Activated gamma-delta T cell treated with Interleukin-2 at 50 U/mL for 16 hours (primary cell): ENCODE measurements at regions not wholly inside any gene's neighbourhood (a gene's known extent, or its start where the extent isn't known, plus 50 kb on each side); places are given as distances from the start of the nearest gene placed in this dataset.

Experiments used
- DNase-seq: peaks from one replicate; pipeline ENCODE4 v3.0.0-alpha.2; 2020

DNA sequence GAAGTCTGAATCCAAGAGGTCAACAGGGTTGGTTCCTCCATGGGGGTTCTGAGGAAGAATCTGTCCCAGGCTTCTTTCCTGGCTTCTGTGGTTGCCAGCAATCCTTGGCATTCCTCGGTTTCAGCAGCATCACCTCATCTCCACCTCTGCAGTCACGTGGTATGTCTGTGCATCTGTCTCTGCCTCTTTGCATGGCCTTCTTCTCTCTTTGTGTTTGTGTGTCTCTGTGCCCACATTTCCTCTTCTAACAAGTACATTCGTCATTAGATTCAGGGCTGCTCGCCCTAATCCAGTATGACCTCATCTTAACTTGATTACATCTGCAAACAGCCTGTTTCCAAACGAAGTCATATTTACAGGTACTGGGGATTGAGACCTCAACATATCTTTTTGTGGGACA, 114.0 kb downstream of the BCOR start:
- no peak for DNase-seq

DNA sequence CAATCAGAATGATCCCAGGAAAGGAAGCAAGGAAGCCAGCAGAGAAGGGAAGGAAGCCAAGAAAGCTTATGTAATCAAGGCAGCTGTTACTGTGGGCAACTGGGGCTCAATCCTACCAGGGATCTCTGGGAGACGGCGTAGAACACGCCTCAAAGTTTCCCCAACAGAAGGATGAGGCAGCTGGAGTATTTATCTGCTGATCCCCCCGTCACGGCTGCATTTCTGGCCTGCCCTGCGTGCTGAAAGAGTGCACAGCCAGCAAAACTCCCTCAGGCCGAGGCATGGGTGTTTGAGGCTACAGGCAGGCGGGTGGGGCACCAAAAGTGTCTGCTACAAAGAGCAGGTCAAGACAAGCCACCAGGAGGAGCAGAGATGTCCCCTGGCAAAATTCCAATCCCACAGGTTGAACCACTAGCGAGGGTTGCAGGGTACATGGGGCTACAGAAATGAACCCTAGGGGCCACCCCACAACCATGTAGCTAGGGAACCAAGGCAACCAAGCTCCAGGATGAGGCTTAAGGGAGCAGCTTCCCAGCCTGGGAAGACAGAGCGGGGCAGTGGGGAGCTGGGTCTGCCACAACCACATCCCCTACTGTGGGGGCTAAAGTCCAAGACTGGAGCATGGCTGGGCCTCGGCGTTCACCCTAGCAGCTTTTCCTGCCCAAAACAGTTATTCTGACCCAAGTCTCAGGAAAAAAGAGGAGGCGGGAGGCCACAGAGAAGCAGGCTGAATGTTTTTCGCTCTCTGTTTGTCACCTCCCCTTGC, 113.4 kb downstream of the BCOR start:
- no peak for DNase-seq

DNA sequence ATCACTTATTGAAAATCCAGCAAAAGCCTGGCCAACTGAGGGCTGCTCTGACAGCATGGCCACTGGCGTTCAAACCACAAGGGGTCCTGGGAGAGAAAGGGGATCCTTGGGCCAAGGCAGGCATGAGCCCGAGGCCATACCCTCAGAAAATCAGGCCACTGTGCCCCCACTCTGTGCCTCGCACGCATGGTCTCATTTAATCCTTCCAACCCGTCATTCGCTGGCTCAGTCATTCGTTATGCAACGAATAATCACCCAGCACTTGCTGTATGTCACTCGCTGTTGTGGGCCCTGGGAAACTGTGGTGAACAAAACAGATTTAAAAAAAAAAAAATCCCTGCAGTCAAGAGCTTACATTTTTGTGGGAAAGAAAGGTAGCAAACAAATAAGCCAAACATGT, 112.7 kb downstream of the BCOR start:
- no peak for DNase-seq

DNA sequence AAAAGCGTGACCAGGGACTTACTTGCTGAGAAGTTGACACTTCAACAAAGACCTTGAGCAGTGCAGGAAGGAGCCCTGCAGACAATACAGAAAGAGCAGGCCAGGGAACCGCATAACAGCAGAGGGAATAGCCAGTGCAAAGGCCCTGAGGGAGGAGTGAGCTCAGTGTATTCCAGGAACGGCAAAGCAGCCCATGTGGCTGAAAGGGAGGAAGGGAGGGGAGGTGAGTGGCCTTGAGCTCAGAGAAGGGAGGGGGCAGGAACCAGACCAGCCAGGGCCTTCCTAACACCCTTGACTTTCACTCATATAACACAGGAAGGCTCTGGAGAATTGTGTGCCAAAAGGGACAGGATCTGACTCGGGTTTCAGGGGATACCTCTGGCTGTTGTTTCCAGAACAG, 112.2 kb downstream of the BCOR start:
- no peak for DNase-seq

DNA sequence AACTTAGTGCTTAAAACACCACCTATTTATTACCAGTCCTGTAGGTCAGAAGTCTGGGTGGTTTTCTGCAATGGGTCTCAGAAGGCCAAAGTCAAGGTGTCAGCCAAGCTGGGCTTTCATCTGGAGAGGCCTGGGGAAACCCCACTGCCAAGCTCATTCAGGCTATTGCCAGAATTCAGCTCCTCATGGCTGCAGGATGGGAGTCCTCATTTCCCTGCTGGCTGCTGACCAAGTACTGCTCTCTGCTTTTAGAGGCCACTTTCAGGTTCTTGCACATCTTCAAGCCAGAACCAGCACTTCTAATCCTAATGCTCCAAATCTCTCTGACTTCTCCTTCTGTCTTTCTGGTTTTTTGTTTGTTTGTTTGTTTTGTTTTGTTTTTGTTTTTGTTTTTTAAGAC, 109.3 kb downstream of the BCOR start:
- DNase-seq, result no peak

DNA sequence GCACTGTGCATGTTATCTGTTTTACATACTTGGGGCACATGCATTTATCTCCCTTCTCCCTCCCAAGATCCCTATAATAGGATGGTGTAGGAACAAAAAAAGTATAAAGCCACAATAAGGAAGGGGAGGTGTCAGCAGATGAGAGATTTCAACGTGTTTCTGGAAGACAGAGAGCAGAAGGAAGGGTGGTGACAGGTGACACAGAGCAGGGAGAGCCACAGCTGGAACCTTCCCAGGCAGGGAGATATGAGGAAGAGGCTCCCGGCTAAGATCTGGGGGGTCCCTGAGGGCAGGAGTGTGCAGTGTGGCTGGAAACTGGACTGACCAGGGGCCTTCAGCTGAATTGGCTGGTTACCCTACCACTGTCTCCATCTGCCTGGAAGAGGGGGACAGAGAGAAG, 107.4 kb downstream of the BCOR start:
- DNase-seq, result no peak

DNA sequence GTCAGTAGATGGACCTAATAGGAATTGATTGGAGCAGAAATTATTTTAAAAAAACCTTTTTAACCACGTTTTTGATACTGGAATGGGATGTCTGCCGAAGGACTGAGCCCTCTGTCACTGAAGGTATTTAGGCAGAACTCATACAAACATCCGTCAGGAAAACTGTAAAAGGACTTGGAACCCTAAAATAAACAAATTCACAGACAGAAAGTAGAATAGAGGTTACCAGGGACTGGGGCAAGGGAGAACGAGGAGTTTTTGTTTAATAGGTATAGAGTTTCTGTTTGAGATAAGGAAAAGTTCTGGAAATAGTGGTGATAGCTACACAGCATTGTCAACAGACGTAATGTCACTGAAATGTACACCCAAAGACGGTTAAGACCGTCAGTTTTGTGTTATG, 105.5 kb downstream of the BCOR start:
- no peak for DNase-seq

DNA sequence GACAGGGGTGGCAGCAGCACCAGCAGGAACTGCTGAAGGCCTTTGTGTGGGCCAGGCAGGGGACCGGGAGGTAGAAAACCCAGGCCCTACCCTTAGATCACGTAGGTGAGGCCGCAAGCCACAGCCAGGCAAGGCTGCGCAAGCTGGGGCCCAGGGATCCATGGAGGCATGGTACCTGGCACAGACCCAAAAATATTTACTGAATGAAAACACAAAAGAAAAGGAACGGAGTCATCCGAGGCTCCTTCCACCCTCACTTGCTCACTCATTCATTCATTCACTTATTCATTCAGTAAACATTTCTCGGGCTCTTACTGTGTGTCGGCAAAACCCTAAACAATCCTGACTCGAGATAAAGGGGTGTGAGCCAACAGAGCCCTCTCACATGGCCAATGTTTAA, 102.3 kb downstream of the BCOR start:
- DNase-seq, result no peak

DNA sequence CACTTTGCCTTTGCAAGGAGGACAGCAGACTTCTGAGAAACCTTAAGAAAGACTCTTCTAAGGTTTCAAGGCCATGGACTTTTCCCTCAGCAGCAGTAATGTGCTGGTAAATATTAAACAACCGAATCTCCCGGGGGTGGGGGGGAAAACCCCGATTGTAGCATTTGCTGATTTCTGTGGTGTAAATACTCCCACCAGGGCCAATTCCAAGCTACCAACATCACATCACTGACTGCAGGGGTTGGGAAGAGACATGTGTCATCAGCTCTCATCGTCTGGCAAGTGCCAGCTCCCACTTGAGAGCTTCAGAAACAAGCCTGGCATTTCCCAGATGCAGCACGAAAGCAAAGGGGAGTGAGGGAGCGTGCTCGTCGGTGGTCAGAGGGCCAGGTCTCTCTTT, 101.2 kb downstream of the BCOR start:
- DNase-seq, result no peak

DNA sequence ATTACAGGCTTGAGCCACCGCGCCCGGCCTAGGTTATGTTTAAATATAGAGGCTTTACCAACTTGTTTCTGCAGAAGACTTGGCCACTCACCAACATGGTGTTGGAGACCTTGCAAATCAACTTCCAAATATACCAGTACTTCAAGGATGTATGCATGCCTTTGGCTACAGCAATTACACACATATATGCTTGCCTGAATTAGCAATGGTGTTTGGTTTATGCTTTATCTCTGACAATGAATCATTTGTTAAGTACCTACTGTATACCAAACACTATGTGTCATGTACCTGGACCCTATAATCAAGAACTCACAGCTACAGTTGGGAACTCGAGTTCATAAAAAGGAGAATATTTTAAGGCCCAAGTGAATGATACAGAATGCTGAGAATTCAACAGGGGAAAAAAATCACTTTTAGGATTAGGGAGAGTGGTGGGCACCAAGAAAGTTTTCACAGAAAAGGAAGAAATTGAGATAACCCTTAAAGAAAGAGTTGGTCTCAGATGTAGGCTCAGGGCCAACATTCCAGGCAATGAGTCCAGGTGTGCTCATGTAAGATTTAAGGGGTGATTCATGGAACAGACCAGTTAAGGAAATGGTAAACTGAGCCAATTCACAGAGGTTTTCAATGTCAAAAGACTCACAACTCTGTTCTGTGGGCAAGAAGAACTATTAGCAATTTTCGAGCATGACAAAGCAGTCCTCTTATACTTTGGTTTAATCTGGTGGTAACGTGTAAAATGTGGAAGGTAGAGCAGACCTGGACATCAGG, 98.9 kb downstream of the BCOR start:
- DNase-seq, result no peak
